ENCODE measurements at regions not wholly inside any gene's neighbourhood (a gene's known extent, or its start where the extent isn't known, plus 50 kb on each side); places are given as distances from the start of the nearest gene placed in this dataset.

- no peak for DNase-seq
Observed at GRCh38 chr1:234661317-234661928, 51.4 kb upstream of the IRF2BP2 start.

- no peak for DNase-seq
Observed at GRCh38 chr1:234660536-234661316, 50.7 kb upstream of the IRF2BP2 start.

All from hypothalamus (tissue), 51 donors.